OCI-LY1 (cell line): ENCODE measurements at regions not wholly inside any gene's neighbourhood (a gene's known extent, or its start where the extent isn't known, plus 50 kb on each side); places are given as distances from the start of the nearest gene placed in this dataset.

ENCODE experiments used
- H2AFZ ChIP-seq: fragments of 200-600 bp; sonication (generic), shearing (Covaris generic); 2 replicates; pipeline ENCODE4 v1.6.0; 2014; ENCODE audit warnings: antibody characterized with exemption, mild to moderate bottlenecking, low read length
- H3F3A ChIP-seq: fragments of 200-600 bp; sonication (generic), shearing (Covaris generic); 2 replicates; pipeline ENCODE4 v1.6.0; 2014; ENCODE audit warnings: mild to moderate bottlenecking, antibody characterized with exemption, low read length, moderate library complexity; ENCODE audit not compliant: insufficient read depth
- H3K27ac ChIP-seq: fragments of 200-600 bp; sonication (generic); 2 replicates; pipeline ENCODE4 v1.5.1; 2014; ENCODE audit warnings: low read length, mixed run types, mild to moderate bottlenecking, low read depth; ENCODE audit not compliant: poor library complexity, severe bottlenecking
- H3K27me3 ChIP-seq: fragments of 200-600 bp; sonication (generic); 2 replicates; pipeline ENCODE4 v1.6.0; 2014; ENCODE audit warnings: antibody characterized with exemption, mild to moderate bottlenecking, low read length, moderate library complexity; ENCODE audit not compliant: insufficient read depth
- H3K36me3 ChIP-seq: fragments of 200-600 bp; sonication (generic); 2 replicates; pipeline ENCODE4 v1.6.1; 2014; ENCODE audit warnings: mild to moderate bottlenecking, antibody characterized with exemption, low read length, moderate library complexity, mixed read lengths; ENCODE audit not compliant: insufficient read depth
- H3K4me1 ChIP-seq: fragments of 200-600 bp; sonication (generic); 2 replicates; pipeline ENCODE4 v1.5.1; 2014; ENCODE audit warnings: mild to moderate bottlenecking, low read length, moderate library complexity; ENCODE audit not compliant: insufficient read depth, severe bottlenecking
- H3K4me2 ChIP-seq: fragments of 200-600 bp; sonication (generic), shearing (Covaris generic); 2 replicates; pipeline ENCODE4 v1.6.1; 2014; ENCODE audit warnings: low read length
- H3K4me3 ChIP-seq: fragments of 200-600 bp; sonication (generic); 2 replicates; pipeline ENCODE4 v1.5.1; 2014; ENCODE audit warnings: low read length, low read depth, mild to moderate bottlenecking, mixed read lengths; ENCODE audit not compliant: poor library complexity, severe bottlenecking
- H3K79me2 ChIP-seq: fragments of 200-600 bp; shearing (Covaris generic); 2 replicates; pipeline ENCODE4 v1.6.1; 2016; ENCODE audit warnings: mixed run types, low read length, mixed read lengths; ENCODE audit not compliant: insufficient read depth
- H3K9ac ChIP-seq: fragments of 200-600 bp; sonication (generic), shearing (Covaris generic); 2 replicates; pipeline ENCODE4 v1.6.1; 2014; ENCODE audit warnings: mild to moderate bottlenecking, low read length, mixed read lengths
- H3K9me2 ChIP-seq: fragments of 200-600 bp; sonication (generic), shearing (Covaris generic); 2 replicates; pipeline ENCODE4 v1.6.1; 2014; ENCODE audit warnings: low read depth, mild to moderate bottlenecking, low read length, mixed read lengths
- H3K9me3 ChIP-seq: fragments of 200-600 bp; shearing (Covaris generic); 2 replicates; pipeline ENCODE4 v1.6.1; 2014; ENCODE audit warnings: low read length, mixed read lengths
- H4K20me1 ChIP-seq: fragments of 200-600 bp; sonication (generic), shearing (Covaris generic); 2 replicates; pipeline ENCODE4 v1.6.0; 2016; ENCODE audit warnings: mild to moderate bottlenecking, low read length; ENCODE audit not compliant: insufficient read depth
- CTCF ChIP-seq: fragments of 200-600 bp; sonication (generic), shearing (Covaris generic); IDR thresholded peaks from 2 replicates; pipeline ENCODE4 v1.5.1; 2017; ENCODE audit warnings: mild to moderate bottlenecking, antibody characterized with exemption, low read length, moderate library complexity, mixed read lengths
- EZH2 ChIP-seq: fragments of 200-600 bp; sonication (generic), shearing (Covaris generic); IDR thresholded peaks from 2 replicates; pipeline ENCODE4 v1.8.0; 2017; ENCODE audit warnings: borderline replicate concordance, mixed run types, mild to moderate bottlenecking, antibody characterized with exemption, low read length, moderate library complexity, mixed read lengths

- Histone ChIP-seq H3K4me1 (no peaks in the 10 kb centered on the region), H3K27me3 (no peaks in the 10 kb centered on the region), H2AFZ (no peak overlapping the region), H3K4me2 (no peak overlapping the region), H3K36me3 (no peaks in the 10 kb centered on the region), H3K4me3 (no peak overlapping the region), H3K9me3 (no peaks in the 10 kb centered on the region), H4K20me1 (no peaks in the 10 kb centered on the region), H3F3A (no peaks in the 10 kb centered on the region), H3K9ac (no peak overlapping the region), H3K9me2 (no peaks in the 10 kb centered on the region), H3K27ac (no peak overlapping the region), H3K79me2 (no peaks in the 10 kb centered on the region)
- no peak for TF ChIP-seq EZH2
- TF ChIP-seq CTCF: no peak
These were observed 663.0 kb upstream of the AGA start for GRCh38 chr4:178105242-178105641.

DNA sequence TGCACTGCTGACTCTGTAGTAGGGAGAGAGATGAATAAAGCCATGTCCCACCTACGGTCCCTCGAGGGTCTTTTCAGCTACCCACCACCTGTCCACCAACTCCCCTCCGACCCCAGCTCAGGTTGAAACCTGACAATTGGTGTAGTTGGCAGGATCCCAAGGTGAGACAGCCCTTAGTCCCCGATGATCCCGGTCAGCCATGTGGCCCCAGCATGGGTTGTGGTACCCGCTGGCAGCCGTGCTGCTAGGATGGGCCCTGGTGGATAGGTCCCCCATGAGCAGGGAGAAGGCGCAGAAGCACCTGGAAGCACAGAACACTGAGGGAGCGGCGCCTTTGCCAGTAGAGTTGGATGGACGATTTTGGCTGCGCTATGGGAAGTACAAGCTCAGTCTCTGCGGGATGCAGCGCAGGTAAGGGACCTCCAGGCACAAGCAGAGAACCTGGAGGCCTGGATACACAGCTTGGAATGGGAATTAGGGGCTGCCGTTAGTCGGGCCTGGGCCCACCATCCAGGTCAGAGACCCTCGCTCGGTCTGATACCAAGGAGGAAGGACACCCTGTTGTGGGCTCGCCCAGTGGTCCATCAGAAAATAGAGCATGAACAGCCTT is 694.6 kb upstream of the AGA start:
- Histone ChIP-seq H2AFZ (no peak overlapping the region), H3K4me2 (no peak overlapping the region), H3K4me3 (no peak overlapping the region), H4K20me1 (no peaks in the 10 kb centered on the region), H3K9me2 (no peaks in the 10 kb centered on the region), H3K4me1 (no peaks in the 10 kb centered on the region), H3F3A (no peaks in the 10 kb centered on the region), H3K27ac (no peak overlapping the region), H3K9me3 (no peaks in the 10 kb centered on the region), H3K9ac (no peak overlapping the region), H3K79me2 (no peaks in the 10 kb centered on the region), H3K27me3 (no peaks in the 10 kb centered on the region), H3K36me3 (no peaks in the 10 kb centered on the region)
- no peak for TF ChIP-seq CTCF
- TF ChIP-seq EZH2: no peak

DNA sequence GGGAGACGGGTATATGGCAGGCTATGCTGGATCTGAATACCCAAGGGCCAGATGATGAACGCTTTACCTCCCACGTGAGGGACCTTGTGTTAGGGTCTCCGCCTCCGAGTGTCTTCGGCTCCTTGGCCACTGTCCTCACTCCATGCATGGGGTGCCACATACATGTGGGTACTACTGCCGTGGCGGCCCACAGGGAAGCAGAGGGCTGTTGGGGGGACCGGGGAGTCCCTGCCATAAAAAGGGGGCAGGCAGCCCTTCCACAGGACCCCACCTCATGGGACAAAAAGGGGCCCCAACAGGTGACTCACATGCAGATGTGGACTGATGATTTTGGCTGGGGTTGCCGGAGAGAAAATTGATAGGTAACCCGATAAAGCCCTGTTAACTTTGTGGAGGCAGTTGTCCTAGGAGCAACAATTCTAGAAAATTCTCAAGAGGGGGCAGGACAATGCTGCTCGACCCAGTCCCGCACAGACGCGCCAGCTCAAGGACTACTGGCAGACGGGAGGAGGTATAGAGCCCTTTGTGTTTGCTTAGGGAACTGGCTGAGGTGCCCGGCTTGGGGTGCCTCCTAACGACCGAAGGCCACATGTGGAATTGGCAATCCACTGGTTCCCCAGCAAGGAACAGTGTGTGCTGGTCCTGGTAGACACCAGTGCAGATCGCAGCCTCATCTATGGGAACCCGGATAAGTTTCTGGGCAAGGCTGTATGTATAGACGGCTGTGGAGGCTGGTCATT is 695.7 kb upstream of the AGA start:
- Histone ChIP-seq H3K4me3 (no peak overlapping the region), H3F3A (no peaks in the 10 kb centered on the region), H3K36me3 (no peaks in the 10 kb centered on the region), H3K4me1 (no peaks in the 10 kb centered on the region), H3K9me2 (no peaks in the 10 kb centered on the region), H3K79me2 (no peaks in the 10 kb centered on the region), H4K20me1 (no peaks in the 10 kb centered on the region), H3K27me3 (no peaks in the 10 kb centered on the region), H2AFZ (no peak overlapping the region), H3K9ac (no peak overlapping the region), H3K4me2 (no peak overlapping the region), H3K9me3 (no peaks in the 10 kb centered on the region), H3K27ac (no peak overlapping the region)
- TF ChIP-seq CTCF (no peak), EZH2 (no peak)
